Astrocyte (in vitro differentiated cells and primary cell): ENCODE measurements at regions not wholly inside any gene's neighbourhood (a gene's known extent, or its start where the extent isn't known, plus 50 kb on each side); places are given as distances from the start of the nearest gene placed in this dataset.

Source experiments
- EZH2 ChIP-seq: IDR thresholded peaks from 2 replicates; pipeline ENCODE4 v1.6.1; 2012; ENCODE audit warnings: mild to moderate bottlenecking, low read length, inconsistent platforms; ENCODE audit not compliant: insufficient read depth
- TF ChIP-seq, protein P1 (sequence below): IDR thresholded peaks from 2 replicates; pipeline ENCODE4 v1.5.1; 2011; ENCODE audit warnings: low read depth, mild to moderate bottlenecking, inconsistent platforms, low read length, moderate library complexity; ENCODE audit not compliant: insufficient read depth

- TF ChIP-seq, protein P1, sequence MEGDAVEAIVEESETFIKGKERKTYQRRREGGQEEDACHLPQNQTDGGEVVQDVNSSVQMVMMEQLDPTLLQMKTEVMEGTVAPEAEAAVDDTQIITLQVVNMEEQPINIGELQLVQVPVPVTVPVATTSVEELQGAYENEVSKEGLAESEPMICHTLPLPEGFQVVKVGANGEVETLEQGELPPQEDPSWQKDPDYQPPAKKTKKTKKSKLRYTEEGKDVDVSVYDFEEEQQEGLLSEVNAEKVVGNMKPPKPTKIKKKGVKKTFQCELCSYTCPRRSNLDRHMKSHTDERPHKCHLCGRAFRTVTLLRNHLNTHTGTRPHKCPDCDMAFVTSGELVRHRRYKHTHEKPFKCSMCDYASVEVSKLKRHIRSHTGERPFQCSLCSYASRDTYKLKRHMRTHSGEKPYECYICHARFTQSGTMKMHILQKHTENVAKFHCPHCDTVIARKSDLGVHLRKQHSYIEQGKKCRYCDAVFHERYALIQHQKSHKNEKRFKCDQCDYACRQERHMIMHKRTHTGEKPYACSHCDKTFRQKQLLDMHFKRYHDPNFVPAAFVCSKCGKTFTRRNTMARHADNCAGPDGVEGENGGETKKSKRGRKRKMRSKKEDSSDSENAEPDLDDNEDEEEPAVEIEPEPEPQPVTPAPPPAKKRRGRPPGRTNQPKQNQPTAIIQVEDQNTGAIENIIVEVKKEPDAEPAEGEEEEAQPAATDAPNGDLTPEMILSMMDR, result no peak
- TF ChIP-seq EZH2, result no peak
Measured at GRCh38 chr4:35757836-35758235, 486.5 kb downstream of the ARAP2 start.
